ENCODE measurements at regions not wholly inside any gene's neighbourhood (a gene's known extent, or its start where the extent isn't known, plus 50 kb on each side); places are given as distances from the start of the nearest gene placed in this dataset.
"Not testable (repeated sequence)": the region's sequence is repeated elsewhere in the genome, so short reads cannot be mapped to it uniquely, and the experiment has no call there.

DNA sequence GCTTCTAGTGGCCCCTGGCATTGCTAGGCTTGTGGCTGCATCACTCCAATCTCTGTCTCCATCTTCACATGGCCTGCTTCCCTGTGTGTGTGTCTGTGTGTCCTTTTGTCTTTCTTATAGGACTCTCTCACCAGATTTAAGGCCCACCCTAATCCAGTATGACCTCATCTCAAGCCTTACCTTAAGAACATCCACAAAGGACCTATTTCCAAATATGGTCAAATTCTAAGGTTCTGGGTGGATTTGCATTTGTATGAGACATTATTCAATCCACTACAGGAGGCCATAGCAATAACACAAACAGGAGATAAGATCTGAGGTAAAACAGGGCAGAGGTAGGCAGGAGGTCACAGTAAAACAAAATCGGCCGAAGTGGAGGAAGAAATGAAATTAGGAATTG lies 375.9 kb downstream of the BTG1 start:
- no peak for DNase-seq (ENCODE audit: extremely low read depth in 1 of 2, low read depth in 1 of 2)

DNA sequence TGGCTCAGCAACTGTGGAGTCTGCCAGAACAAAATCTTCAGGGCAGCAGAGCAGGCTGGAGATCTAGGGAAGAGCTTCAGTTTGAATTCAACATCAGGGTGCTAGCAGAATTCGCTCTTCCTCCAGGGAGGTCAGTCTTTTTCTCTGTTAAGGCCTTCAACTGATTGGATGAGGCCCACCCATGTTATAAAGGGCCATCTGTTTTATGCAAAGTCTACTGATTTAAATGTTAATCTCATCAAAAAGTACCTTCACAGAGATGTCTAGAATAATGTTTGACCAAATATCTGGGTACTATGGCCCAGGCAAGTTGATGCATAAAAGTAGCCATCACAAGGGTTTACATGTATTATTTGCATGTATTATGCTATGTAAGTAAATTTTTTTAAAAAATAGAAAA lies 378.4 kb downstream of the BTG1 start:
- no peak for DNase-seq (ENCODE audit: extremely low read depth in 1 of 2, low read depth in 1 of 2)

DNA sequence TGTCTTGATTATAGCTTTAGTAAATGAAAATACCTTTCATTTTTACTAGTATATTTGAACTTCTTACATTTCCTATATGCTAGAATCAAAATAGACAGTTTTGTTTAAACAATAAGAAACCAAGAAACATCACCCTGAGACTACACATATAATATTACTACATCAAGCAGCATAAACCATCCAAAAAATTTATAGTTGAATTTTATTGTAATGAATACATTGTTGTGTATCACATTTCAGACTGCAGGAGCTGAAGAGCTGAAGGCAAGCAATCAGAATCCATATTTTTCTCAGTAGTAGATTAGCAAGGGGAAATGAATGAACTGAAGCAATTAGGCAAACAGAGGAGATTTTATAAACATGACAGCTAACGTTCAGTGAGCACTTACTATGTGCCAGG lies 379.2 kb downstream of the BTG1 start:
- DNase-seq (ENCODE audit: extremely low read depth in 1 of 2, low read depth in 1 of 2): no peak

DNA sequence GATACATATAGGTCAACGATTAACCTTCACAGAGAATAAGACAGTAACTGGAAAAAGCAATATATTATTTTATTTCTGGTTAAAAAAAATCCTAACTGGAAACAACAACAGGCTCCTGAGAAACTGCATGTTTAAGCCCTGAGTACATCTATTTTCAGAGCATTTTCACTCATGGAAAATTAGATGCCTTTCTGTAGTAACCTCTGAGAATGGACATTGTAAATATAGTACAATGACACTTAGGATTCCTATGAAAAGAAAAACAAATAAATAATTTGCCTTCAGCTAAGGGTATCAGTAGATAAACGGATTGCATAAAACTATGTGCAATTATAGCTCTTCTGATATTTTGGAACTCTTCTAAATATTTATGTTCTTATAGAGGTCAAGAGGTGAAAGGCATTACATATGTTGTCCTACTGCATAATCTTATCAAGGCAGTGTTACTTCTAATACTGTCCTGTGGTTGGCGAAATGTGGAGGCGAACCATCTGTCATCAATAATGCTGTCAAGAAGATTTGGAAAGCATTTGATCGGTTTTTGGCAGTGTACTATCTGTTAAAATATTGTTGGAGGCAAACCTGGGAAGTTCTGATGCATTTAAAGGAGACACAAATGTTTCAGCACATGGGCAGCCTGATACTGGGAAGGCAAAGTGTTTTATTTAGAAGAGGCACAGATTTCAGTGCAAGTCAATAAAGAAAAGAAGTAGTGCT lies 381.8 kb downstream of the BTG1 start:
- no peak for DNase-seq (ENCODE audit: extremely low read depth in 1 of 2, low read depth in 1 of 2)

DNA sequence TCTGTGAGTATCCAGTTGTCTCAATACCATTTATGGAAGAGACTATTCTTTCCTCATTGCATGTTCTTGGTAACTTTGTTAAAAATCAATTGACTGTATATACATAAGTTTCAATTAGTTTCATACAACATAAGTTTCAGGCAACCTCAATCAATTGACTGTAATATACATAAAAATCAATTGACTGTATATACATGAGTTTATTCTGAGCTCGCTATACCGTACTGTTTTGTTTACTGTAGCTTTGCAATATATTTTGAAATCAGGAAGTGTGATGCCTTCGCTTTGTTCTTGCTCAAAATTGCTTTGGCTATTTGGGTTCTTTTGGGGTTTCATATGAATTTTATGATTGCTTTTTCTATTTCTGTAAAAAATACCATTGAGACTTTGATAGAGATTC lies 392.0 kb downstream of the BTG1 start:
- DNase-seq (ENCODE audit: extremely low read depth in 1 of 2, low read depth in 1 of 2): no peak

DNA sequence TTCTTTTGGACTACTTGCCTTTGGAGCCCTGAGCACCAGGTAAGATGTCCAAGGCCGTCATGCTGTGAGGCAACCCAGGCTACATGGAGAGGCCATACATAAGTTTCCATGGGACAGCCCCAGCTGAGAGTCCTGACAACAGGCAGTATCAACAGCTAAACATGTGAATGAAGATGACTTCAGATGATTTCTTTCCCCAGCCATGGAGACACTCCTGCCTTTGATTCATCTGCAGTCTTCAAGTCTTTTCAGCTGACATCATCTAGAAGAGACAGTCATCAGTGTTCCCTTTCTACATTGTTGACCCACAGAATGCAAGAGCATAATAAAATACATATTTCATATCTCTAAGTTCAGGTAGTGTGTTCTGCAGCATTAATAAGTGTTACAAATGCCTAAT lies 398.7 kb downstream of the BTG1 start:
- no peak for DNase-seq (ENCODE audit: extremely low read depth in 1 of 2, low read depth in 1 of 2)

DNA sequence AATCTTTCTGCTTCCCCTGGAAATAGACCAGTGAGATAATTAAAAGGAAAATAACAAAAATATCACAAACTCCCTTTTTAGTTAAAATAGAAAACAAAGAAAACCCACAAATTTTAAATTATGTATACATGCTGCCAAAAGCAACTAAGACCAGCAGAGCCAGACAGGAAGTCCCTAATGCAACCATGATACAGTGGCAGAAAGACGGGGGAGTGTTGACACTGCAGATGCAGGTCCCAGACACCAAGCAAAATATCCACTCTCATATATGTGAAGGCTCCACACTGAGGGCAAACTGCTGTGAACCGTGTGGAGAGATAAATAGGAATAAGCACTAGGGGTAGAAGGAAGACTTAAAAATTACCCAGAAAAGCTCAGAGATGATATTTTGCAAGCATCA lies 401.0 kb downstream of the BTG1 start:
- no peak for DNase-seq (ENCODE audit: extremely low read depth in 1 of 2, low read depth in 1 of 2)

DNA sequence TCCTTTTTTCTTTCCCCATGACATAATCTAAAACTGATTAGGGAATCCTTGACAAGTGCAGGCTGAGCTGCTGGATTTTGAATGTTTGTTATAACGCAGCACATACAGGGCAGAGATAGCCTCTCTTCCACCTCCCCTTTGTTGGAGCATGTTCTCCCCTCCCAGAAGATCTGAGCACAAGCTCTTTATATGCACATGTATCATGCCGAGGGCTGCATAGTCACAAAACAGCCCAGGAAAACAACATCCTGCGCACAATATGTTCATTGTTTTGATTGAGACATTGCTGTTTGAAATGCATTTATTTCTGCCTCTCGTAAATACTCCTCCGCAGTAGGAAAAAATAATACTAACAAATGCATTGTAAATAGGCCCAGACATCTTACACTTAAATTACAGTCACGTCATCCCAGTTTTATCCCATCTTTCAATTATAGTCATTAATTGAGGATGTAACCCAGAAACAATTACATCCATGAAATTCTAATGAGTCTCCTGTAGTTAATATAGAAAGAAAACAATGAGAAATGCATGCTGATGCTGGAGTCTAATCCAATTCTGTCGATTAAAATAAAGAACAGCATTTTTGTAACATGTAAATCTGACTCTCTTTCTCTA lies 401.8 kb downstream of the BTG1 start:
- no peak for DNase-seq (ENCODE audit: extremely low read depth in 1 of 2, low read depth in 1 of 2)

DNA sequence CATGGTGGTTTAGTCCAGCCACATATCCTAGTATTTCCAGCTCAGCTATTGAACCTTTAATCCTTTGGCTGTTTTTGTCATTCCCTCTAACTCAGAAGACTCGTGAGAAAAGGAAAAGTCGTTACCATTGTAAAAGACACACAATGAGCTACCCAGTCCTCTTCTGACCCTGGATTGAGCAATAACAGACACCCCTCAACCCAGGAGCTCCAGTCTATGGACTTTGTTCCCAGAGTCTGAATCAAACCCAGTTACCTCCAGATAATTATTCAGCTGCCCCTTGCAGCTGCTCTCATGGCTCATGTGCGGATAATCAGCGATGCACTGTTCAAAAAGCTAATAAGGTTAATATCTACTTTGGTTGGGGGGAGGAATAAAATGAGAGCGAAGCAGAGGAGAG lies 402.4 kb downstream of the BTG1 start:
- DNase-seq (ENCODE audit: extremely low read depth in 1 of 2, low read depth in 1 of 2): no peak

DNA sequence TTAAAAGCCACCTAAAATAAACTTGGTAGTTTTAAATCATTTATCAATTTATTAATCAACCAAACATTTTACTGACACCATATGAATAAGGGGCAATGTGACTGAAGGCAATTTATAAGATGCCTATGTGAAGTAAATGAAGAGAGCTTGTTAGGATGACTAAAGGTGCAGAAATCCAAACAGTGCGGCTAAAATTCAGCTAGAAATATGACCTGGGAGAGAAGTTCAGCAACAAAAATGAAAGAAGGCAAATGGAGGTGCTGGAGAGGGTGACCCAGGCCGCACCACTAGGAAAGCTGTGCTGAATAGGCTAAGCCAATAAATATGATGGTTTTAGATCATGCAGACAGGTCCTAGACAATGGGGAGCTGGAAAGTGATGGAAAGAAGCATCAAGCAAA lies 403.7 kb downstream of the BTG1 start:
- no peak for DNase-seq (ENCODE audit: extremely low read depth in 1 of 2, low read depth in 1 of 2)

DNA sequence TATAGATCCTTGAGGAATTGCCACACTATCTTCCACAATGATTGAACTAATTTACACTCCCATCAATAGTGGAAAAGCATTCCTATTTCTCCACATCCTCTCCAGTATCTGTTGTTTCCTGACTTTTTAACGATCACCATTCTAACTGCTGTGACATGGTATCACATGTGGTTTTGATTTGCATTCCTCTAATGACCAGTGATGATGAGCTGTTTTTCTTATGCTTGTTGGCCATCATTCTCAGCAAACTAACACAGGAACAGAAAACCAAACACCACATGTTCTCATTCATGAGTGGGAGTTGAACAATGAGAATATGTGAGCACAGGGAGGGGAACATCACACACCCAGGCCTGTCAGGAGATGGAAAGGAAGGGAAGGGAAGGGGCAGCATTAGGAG lies 411.8 kb downstream of the BTG1 start:
- not testable (repeated sequence) for DNase-seq (ENCODE audit: extremely low read depth in 1 of 2, low read depth in 1 of 2)

DNA sequence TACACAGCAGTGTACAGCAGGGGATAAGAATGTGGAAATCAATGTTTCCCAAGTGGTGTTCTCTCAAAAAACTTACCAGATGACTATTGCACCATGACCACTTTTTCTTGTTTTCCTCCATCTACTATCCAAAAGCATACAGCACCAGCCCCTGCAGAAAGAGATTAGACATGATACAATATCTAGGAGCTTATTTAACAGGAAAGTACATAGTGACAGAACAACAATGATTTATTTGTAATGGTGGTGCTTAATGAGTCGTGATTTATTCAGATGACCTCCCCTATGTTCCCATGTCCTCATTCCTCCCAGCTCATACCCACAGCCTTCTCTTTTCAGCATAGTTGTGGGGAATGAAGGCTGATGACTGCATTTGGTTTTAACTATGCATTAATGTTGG lies 413.6 kb downstream of the BTG1 start:
- no peak for DNase-seq (ENCODE audit: extremely low read depth in 1 of 2, low read depth in 1 of 2)

DNA sequence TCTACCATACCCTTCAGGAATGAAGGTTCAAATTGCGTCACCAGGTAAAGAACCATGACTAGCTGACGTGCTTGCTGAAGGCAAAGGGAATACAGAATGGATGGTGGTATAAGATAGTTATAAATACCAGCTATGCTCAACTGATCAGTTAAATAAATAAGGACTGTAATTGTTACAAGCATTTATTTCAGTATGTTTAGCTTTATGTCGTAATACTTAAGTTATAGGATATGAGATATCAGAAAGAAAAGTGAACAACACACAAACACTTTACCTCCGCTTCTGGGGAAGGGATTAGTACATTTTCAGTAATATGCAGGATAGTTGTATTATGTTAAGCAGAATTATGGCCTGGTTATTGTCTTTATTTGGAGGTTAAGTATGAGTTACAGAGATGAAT lies 416.1 kb downstream of the BTG1 start:
- DNase-seq (ENCODE audit: extremely low read depth in 1 of 2, low read depth in 1 of 2): no peak

DNA sequence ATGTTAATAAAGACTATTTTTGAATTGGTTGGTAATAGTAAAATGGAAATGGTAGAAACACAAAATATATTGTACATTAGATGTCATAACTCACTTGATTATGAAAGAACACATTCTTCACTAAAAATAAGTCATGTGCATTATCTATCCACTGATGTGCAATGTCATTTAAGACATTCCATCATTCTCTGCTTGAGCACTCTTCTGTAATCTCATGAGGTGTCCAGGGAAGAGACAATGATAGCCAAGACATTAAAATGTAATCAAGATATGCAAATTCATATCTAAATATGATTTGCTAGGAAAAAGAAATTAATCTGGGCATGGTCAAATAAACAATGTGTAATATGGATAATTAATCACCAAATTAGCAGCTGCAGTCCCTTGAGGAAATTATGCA lies 422.5 kb downstream of the BTG1 start:
- DNase-seq (ENCODE audit: extremely low read depth in 1 of 2, low read depth in 1 of 2): no peak

DNA sequence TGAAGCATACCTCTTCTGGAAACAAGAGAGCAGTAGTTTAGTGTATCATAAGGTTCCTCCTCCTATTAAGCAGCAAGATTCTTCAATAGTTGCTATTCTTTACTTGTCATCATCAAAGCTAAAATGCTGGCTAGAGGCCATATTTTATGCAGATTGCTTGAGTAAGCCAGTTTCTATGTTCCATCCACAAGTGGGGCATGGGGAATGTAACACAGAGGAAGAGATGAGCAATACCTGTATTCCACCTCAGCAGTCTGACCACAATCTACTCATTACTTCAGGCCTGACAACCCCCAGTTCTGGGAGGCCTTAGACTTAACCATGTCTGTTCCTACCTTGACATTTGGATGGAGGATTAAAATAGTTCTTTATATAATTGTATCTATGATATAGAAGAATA lies 423.6 kb downstream of the BTG1 start:
- peak in 1 of 2 donors; percentile 1 for DNase-seq (ENCODE audit: extremely low read depth in 1 of 2, low read depth in 1 of 2)

DNA sequence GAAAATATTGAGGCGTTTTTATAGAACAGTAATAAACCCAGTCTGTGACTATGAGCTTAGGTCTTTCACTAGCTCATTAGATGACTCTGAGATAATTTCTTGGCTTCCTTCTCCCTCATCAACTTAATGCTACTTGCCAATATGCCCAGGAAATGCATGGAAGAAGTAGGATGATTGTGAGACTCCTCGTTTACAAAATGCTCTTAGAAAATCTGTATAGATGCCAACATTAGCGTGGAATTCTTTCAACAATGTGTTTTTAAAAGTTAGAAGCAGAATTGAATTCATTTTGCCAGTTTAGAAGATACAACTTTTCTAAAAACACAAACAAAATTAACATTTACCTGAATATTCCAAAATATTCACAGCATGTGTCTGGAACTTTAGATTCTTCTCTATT lies 424.6 kb downstream of the BTG1 start:
- DNase-seq (ENCODE audit: extremely low read depth in 1 of 2, low read depth in 1 of 2): no peak

DNA sequence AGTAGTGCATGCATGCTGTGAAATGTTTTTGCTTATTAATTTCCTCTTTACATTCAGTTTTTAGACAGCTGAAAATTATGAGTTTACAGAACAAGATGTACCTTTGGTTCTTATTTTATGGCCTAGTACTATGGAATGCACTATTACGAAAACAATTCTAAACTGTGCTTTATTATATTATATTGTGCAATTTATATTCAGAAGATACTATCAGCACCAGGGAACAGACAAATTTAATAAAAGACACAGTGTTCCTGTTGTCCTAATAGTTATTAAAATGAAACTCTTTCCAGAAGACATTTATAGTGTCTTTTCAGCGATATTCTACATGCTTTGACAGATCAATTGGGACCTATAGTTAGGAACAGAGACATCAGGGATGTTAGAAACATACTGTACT lies 427.3 kb downstream of the BTG1 start:
- no peak for DNase-seq (ENCODE audit: extremely low read depth in 1 of 2, low read depth in 1 of 2)

DNA sequence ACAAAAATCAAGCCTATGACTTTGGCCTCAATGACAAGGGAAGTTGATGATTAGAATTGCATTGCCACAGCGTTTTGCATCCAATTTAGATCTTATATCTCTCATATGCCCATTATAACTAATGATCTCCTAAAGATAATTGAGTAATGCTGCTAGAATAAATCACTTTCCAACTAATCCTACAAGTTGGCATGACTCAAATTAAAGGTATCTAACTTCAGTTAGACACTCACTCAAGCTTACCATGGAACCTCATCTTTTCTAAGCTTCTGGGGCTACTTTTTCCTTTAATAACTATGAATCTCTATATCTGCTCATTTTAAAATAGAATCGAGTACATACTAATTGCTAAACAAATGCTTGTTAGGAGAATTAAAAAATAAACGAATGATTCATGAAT lies 427.8 kb downstream of the BTG1 start:
- DNase-seq (ENCODE audit: extremely low read depth in 1 of 2, low read depth in 1 of 2): no peak

DNA sequence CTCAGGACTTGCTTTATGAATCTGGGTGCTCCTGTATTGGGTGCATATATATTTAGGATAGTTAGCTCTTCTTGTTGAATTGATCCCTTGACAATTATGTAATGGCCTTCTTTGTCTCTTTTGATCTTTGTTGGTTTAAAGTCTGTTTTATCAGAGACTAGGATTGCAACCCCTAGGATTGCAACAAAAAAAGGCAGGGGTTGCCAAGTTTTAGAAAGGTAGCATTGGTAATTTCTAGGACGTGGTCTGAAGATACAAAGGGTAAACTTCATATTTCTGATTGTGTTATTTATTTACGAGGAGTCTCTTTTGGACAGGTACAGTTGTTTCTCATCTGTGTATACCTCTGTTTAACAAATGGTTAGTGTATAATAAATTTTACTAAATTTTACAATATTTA lies 433.7 kb downstream of the BTG1 start:
- not testable (repeated sequence) for DNase-seq (ENCODE audit: extremely low read depth in 1 of 2, low read depth in 1 of 2)

DNA sequence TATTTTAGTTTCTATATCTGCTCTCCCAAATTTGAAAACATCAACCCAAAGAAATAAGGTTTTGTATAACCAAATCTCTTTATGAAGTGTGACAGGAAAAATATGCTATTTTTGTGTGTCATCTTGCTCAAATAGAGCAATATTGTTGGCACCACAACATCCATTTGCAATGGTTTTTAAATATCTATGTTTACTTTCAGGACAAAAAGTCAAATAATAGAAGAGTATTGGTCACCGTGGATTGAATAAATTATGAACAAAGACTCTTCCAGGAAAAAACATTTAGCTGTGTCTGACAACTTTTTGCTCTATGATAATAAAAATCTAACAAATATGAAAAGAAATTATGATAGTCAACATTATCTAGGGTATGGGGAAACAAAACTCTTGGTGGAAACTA lies 439.2 kb downstream of the BTG1 start:
- DNase-seq (ENCODE audit: extremely low read depth in 1 of 2, low read depth in 1 of 2): no peak

DNA sequence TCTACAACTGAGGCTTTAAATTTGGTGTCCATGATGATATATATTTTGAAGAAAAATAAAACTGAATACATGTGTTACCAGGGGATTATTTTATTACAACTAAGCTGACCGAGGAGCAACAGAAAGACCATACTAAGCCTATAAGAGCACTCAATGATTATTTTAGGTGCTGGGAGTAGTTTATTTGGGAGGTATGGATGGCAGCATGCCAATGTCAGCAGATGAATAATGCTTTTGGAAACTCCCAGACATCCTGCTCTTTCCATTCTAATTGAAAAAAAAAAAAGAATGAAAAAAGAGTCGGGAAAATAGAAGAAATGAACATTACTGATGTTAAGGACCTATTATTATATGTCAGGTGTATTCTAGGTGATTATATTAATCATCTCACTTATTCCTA lies 441.2 kb downstream of the BTG1 start:
- DNase-seq (ENCODE audit: extremely low read depth in 1 of 2, low read depth in 1 of 2): no peak

DNA sequence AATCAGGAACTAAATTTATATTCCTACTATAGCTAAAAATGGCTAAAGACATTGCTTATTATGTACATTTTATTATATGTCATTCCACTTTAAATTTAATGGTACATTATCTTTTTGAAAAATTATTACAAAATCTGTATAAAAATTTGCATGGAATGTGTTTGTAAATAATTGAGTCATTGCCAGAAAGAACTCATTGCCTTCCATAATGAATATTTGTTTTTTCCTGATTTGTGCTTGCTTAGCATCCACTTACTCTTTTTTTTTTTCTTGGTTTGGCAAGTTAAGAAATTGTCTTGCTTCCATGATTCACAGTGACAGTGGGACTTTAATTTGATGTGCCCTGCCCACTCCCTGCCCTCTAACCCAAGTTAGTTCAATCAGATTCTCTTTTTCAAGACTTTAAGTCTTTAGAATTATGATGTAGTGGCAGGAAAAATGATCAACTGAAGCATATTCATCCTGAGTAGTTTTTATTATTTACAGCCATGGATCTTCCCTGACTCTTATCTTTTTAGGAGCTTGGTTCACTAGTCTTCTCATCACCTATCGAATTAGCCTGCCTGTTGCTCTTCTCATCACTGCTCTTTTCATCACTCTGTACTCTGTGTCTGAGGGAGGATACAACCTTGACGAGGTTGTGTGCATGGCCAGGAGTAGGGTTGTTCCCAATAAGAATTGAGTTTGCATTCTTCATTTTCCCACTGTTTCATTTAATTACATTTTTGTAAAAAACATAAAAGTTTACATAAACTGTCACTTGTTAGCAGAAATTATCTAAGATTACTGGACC lies 442.0 kb downstream of the BTG1 start:
- DNase-seq (ENCODE audit: extremely low read depth in 1 of 2, low read depth in 1 of 2): no peak

Measured in stimulated activated CD8-positive, alpha-beta memory T cell treated with anti-CD3 and anti-CD28 coated beads, Interleukin-7, amount 100 ng/mL, for 48 hours (primary cell).